Keratinocyte (primary cell): ENCODE measurements at regions not wholly inside any gene's neighbourhood (a gene's known extent, or its start where the extent isn't known, plus 50 kb on each side); places are given as distances from the start of the nearest gene placed in this dataset.

ENCODE experiments used
- EZH2 ChIP-seq: IDR thresholded peaks from one replicate; pipeline ENCODE4 v1.6.1; 2012; ENCODE audit warnings: inconsistent platforms, mild to moderate bottlenecking, low read length, moderate library complexity
- TF ChIP-seq, protein P1 (sequence below), 3 experiments: IDR thresholded peaks in 1 of 3; conservative IDR thresholded peaks in 1 of 3; optimal IDR thresholded peaks in 1 of 3; 2 replicates in 2 of 3; 3 replicates in 1 of 3; pipeline versions ENCODE3 to v1.5.1; 2011; ENCODE audit warnings: low read length in 3 of 3, mild to moderate bottlenecking in 3 of 3, moderate library complexity in 2 of 3, control low read depth in 1 of 3, inconsistent platforms in 1 of 3; ENCODE audit not compliant: insufficient read depth in 2 of 3; ENCODE audit errors: extremely low read depth in 1 of 3

DNA sequence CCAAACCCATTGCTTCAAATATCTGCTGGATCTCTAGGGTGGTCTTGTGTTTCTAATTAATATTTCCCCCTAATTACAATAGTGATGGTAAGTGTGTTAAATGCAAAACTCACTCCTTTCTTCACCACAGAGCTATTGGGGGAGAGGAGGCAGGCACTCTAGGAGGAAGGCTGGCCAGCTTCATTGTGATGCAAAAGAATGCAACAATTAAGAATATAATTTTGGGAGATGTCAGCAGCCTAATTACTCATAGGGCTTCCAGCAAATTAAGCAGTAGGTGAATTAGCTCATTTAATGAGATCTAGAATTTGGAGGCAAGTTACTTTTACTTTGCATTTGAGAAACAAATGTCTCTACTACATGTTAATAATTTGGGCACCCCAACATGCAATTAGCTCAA lies 560.4 kb upstream of the DAB1 start:
- TF ChIP-seq, protein P1, sequence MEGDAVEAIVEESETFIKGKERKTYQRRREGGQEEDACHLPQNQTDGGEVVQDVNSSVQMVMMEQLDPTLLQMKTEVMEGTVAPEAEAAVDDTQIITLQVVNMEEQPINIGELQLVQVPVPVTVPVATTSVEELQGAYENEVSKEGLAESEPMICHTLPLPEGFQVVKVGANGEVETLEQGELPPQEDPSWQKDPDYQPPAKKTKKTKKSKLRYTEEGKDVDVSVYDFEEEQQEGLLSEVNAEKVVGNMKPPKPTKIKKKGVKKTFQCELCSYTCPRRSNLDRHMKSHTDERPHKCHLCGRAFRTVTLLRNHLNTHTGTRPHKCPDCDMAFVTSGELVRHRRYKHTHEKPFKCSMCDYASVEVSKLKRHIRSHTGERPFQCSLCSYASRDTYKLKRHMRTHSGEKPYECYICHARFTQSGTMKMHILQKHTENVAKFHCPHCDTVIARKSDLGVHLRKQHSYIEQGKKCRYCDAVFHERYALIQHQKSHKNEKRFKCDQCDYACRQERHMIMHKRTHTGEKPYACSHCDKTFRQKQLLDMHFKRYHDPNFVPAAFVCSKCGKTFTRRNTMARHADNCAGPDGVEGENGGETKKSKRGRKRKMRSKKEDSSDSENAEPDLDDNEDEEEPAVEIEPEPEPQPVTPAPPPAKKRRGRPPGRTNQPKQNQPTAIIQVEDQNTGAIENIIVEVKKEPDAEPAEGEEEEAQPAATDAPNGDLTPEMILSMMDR (optimal IDR thresholded peaks at IDR 0.05 in 1 of 3, IDR thresholded peaks at IDR 0.05 in 1 of 3, conservative IDR thresholded peaks at IDR 0.05 in 1 of 3; ENCODE audit: extremely low read depth in 1 of 3, insufficient read depth in 2 of 3, low read length in 3 of 3): no peak
- no peak for TF ChIP-seq EZH2
